ENCODE measurements at regions not wholly inside any gene's neighbourhood (a gene's known extent, or its start where the extent isn't known, plus 50 kb on each side); places are given as distances from the start of the nearest gene placed in this dataset.

DNA sequence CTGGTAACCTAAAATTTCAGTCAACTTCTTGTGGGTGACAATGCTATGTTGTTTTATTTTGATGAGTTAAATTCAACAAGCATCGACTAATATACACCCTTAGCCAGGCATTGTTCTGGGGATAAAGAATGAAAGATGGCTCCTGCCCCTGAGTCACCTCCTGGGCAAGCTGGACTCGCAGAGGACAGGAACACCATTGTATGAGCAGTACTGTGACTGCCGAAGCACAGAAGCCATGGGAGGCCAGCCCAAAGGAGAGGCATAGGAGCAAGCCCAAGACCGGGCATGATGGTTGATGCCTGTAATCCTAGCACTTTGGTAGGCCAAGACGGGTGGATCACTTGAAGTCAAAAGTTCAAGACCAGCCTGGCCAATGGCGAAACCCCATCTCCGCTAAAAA, 555.2 kb downstream of the OMA1 start:
- H3K36me3 ChIP-seq (ENCODE audit: control insufficient read depth, insufficient read depth, low read length): no peaks in the 10 kb centered on the region
- no peak for DNase-seq (ENCODE audit: extremely low read depth, insufficient read length)
- H3K27me3 ChIP-seq (replicated peaks; ENCODE audit: control insufficient read depth, insufficient read depth, low read length): no peaks in the 10 kb centered on the region; the same call in 1 of the 2 replicates
- TF ChIP-seq, protein P1, sequence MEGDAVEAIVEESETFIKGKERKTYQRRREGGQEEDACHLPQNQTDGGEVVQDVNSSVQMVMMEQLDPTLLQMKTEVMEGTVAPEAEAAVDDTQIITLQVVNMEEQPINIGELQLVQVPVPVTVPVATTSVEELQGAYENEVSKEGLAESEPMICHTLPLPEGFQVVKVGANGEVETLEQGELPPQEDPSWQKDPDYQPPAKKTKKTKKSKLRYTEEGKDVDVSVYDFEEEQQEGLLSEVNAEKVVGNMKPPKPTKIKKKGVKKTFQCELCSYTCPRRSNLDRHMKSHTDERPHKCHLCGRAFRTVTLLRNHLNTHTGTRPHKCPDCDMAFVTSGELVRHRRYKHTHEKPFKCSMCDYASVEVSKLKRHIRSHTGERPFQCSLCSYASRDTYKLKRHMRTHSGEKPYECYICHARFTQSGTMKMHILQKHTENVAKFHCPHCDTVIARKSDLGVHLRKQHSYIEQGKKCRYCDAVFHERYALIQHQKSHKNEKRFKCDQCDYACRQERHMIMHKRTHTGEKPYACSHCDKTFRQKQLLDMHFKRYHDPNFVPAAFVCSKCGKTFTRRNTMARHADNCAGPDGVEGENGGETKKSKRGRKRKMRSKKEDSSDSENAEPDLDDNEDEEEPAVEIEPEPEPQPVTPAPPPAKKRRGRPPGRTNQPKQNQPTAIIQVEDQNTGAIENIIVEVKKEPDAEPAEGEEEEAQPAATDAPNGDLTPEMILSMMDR (IDR thresholded peaks at IDR 0.05; ENCODE audit: insufficient read depth, low read length, poor library complexity, severe bottlenecking): no peak
- no peak overlapping the region for H3K4me3 ChIP-seq (replicated peaks; ENCODE audit: low read depth, low read length)

DNA sequence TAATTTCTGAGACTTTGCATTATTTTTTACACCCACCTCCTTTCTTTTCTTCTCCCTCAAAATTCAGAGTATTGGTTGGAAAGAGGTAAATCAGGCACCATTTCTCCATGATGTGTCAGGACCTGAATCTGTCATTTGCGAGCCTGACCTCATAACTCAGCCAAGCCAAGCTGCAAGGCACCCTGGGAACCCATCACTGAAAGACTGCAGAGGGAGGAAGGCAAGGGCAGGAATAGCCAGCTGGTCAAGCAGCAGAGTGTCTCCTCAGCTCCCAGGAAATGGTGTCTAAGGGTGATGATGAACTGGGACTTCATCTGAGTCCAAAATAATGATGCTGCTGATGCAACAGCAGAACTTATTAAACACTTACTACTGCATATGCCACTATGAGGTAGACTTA, 556.6 kb downstream of the OMA1 start:
- TF ChIP-seq, protein P1 (IDR thresholded peaks at IDR 0.05; ENCODE audit: insufficient read depth, low read length, poor library complexity, severe bottlenecking): no peak
- no peak for DNase-seq (ENCODE audit: extremely low read depth, insufficient read length)
- no peaks in the 10 kb centered on the region for H3K36me3 ChIP-seq (ENCODE audit: control insufficient read depth, insufficient read depth, low read length)
- no peak overlapping the region for H3K4me3 ChIP-seq (replicated peaks; ENCODE audit: low read depth, low read length)
- no peaks in the 10 kb centered on the region; the same call in 1 of the 2 replicates for H3K27me3 ChIP-seq (replicated peaks; ENCODE audit: control insufficient read depth, insufficient read depth, low read length)

DNA sequence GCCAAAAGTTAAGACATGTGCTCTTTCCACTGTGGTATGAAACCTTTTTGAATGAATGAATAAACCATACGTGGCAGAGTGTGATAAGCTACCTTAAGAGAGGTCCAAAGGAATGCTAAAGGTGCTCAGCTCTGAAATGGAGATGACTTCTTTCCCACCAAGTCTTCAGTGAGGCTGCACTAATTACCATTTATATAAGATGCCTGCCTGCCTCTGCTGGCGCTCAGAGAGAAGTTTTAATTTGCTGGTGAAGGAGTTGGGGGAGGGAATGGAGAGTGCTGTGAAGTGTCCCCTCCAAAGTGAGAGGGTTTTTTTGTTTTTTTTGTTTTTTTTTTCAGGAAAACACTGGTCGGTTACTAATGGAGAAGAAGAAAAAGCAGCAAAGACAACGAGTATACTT, 559.0 kb downstream of the OMA1 start:
- Histone ChIP-seq H3K4me3 (replicated peaks; ENCODE audit: low read depth, low read length) (no peak overlapping the region), H3K27me3 (replicated peaks; ENCODE audit: control insufficient read depth, insufficient read depth, low read length) (no peaks in the 10 kb centered on the region; the same call in 1 of the 2 replicates), H3K36me3 (ENCODE audit: control insufficient read depth, insufficient read depth, low read length) (no peaks in the 10 kb centered on the region)
- TF ChIP-seq, protein P1 (IDR thresholded peaks at IDR 0.05; ENCODE audit: insufficient read depth, low read length, poor library complexity, severe bottlenecking): no peak
- no peak for DNase-seq (ENCODE audit: extremely low read depth, insufficient read length)

DNA sequence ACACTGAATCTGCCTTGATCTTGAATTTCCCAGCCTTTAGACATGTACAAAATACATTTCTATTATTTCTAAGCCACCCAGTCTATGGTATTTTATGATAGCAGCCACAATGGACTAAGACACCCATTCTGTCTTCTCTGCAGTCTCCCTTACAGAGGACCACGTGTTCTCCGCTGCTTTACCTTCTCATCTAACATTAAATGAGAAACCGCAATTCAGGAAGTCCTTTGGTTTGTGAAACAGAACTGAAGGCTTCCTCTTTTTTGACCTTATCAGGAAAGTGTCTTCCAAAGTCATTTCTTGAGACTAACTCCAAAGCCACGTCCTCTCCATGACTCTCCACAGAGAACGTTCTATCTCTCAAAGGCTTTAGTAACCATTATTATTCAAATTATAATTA, 560.1 kb downstream of the OMA1 start:
- Histone ChIP-seq H3K27me3 (replicated peaks; ENCODE audit: control insufficient read depth, insufficient read depth, low read length) (no peaks in the 10 kb centered on the region), H3K4me3 (replicated peaks; ENCODE audit: low read depth, low read length) (no peak overlapping the region), H3K36me3 (ENCODE audit: control insufficient read depth, insufficient read depth, low read length) (no peaks in the 10 kb centered on the region)
- no peak for DNase-seq (ENCODE audit: extremely low read depth, insufficient read length)
- TF ChIP-seq, protein P1 (IDR thresholded peaks at IDR 0.05; ENCODE audit: insufficient read depth, low read length, poor library complexity, severe bottlenecking): no peak

DNA sequence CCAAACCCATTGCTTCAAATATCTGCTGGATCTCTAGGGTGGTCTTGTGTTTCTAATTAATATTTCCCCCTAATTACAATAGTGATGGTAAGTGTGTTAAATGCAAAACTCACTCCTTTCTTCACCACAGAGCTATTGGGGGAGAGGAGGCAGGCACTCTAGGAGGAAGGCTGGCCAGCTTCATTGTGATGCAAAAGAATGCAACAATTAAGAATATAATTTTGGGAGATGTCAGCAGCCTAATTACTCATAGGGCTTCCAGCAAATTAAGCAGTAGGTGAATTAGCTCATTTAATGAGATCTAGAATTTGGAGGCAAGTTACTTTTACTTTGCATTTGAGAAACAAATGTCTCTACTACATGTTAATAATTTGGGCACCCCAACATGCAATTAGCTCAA, 560.4 kb upstream of the DAB1 start:
- H3K36me3 ChIP-seq (ENCODE audit: control insufficient read depth, insufficient read depth, low read length): no peaks in the 10 kb centered on the region
- H3K27me3 ChIP-seq (replicated peaks; ENCODE audit: control insufficient read depth, insufficient read depth, low read length): no peaks in the 10 kb centered on the region
- TF ChIP-seq, protein P1 (IDR thresholded peaks at IDR 0.05; ENCODE audit: insufficient read depth, low read length, poor library complexity, severe bottlenecking): no peak
- no peak for DNase-seq (ENCODE audit: extremely low read depth, insufficient read length)
- no peak overlapping the region for H3K4me3 ChIP-seq (replicated peaks; ENCODE audit: low read depth, low read length)

DNA sequence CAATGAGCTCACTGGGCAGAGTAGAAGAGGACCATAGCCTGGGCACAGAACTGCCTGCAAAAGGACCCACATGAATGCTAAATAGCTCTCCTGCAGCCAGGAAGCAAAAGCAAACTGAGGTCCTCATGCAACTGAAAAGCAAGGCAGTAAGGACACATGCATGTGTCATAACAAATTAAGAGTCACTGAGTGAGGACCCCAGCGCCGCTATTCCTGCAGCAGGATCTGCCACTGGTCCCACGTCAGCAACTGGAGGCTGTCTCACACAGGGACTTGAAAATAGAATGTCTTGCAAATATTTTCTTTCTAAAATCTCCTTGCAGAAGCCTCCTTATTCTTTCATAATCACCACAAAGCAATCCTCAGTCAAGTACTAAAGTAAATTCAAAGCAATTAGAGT, 559.6 kb upstream of the DAB1 start:
- Histone ChIP-seq H3K27me3 (replicated peaks; ENCODE audit: control insufficient read depth, insufficient read depth, low read length) (no peaks in the 10 kb centered on the region), H3K36me3 (ENCODE audit: control insufficient read depth, insufficient read depth, low read length) (no peaks in the 10 kb centered on the region), H3K4me3 (replicated peaks; ENCODE audit: low read depth, low read length) (no peak overlapping the region)
- no peak for DNase-seq (ENCODE audit: extremely low read depth, insufficient read length)
- TF ChIP-seq, protein P1 (IDR thresholded peaks at IDR 0.05; ENCODE audit: insufficient read depth, low read length, poor library complexity, severe bottlenecking): no peak

Data from GM06990 (cell line).